RWPE2 (cell line): ENCODE measurements at regions not wholly inside any gene's neighbourhood (a gene's known extent, or its start where the extent isn't known, plus 50 kb on each side); places are given as distances from the start of the nearest gene placed in this dataset.

ENCODE experiments used
- ATAC-seq: fragments of 200-7000 bp; cut with Tn5 transposase; 3 replicates; pipeline ENCODE4 v1.9.1; 2021; ENCODE audit warnings: low read depth
- DNase-seq: peaks from one replicate; pipeline ENCODE4 v3.0.0-alpha.2; 2020; ENCODE audit warnings: low spot score
- H3K27ac ChIP-seq: fragments of 450-650 bp; 2 replicates; pipeline ENCODE4 v1.5.1; 2017; ENCODE audit warnings: mild to moderate bottlenecking; ENCODE audit not compliant: poor library complexity, severe bottlenecking
- H3K27me3 ChIP-seq: fragments of 250-450 bp; sonication (Bioruptor Pico); 2 replicates; pipeline ENCODE4 v1.5.1; 2021; ENCODE audit warnings: mild to moderate bottlenecking, moderate library complexity; ENCODE audit not compliant: insufficient read depth, poor library complexity, severe bottlenecking
- H3K36me3 ChIP-seq: fragments of 250-450 bp; sonication (Bioruptor Pico); 2 replicates; pipeline ENCODE4 v1.5.1; 2020; ENCODE audit warnings: low read depth, mild to moderate bottlenecking, moderate library complexity
- H3K4me1 ChIP-seq: fragments of 250-450 bp; sonication (Bioruptor Pico); 2 replicates; pipeline ENCODE4 v1.5.1; 2021; ENCODE audit warnings: mild to moderate bottlenecking, moderate library complexity; ENCODE audit not compliant: insufficient read depth, poor library complexity, severe bottlenecking
- H3K4me3 ChIP-seq: fragments of 250-450 bp; sonication (Bioruptor Pico); 2 replicates; pipeline ENCODE4 v1.5.1; 2021; ENCODE audit warnings: mild to moderate bottlenecking, moderate library complexity; ENCODE audit not compliant: severe bottlenecking
- H3K9me3 ChIP-seq: fragments of 250-450 bp; sonication (Bioruptor Pico); 2 replicates; pipeline ENCODE4 v1.5.1; 2021; ENCODE audit warnings: mild to moderate bottlenecking, moderate library complexity; ENCODE audit not compliant: severe bottlenecking
- TF ChIP-seq, protein P1 (sequence below): fragments of 450-650 bp; IDR thresholded peaks from one replicate; pipeline ENCODE4 v1.5.1; 2017; ENCODE audit warnings: mild to moderate bottlenecking, moderate library complexity; ENCODE audit not compliant: poor library complexity, severe bottlenecking

DNA sequence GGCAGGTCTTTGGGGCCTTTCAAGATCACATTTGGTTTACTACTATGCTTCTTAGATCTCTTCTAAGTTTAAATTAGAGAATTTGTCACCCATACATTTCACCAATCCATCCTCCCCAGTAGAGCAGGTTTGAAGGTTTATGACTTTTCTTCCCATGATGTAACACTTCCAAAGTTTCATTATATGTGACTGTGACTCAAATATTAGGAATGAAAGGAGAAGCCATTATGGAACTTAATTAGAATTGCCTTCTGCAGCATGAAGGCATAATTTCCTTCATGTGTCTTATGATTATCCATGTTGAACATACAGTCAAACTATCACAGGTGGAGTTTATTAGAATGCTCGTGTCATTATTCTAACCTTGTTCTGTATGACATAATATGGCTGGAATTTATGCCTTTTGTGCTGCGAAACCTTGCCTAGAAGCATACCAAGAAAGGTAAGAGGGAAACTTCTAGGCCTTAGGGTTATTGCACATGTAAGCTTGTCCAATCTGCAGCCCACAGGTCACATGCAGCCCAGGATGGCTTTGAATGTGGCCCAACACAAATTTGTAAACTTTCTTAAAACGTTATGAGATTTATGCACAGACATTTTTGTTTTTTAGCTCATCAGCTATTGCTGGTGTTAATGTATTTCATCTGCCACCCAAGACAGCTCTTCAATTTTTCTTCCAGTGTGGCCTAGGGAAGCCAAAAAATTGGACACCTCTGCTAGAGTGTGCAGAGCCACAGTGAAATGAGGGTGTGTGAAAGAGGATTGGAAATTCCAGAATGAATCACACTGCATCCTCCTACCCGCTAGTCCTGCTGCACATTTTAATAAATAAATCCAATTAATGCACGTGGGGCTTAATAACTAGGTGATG lies 133.6 kb downstream of the TMEM26 start:
- no peaks in the 10 kb centered on the region for H3K9me3 ChIP-seq
- TF ChIP-seq, protein P1, sequence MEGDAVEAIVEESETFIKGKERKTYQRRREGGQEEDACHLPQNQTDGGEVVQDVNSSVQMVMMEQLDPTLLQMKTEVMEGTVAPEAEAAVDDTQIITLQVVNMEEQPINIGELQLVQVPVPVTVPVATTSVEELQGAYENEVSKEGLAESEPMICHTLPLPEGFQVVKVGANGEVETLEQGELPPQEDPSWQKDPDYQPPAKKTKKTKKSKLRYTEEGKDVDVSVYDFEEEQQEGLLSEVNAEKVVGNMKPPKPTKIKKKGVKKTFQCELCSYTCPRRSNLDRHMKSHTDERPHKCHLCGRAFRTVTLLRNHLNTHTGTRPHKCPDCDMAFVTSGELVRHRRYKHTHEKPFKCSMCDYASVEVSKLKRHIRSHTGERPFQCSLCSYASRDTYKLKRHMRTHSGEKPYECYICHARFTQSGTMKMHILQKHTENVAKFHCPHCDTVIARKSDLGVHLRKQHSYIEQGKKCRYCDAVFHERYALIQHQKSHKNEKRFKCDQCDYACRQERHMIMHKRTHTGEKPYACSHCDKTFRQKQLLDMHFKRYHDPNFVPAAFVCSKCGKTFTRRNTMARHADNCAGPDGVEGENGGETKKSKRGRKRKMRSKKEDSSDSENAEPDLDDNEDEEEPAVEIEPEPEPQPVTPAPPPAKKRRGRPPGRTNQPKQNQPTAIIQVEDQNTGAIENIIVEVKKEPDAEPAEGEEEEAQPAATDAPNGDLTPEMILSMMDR: no peak
- H3K27ac ChIP-seq: no peak overlapping the region
- ATAC-seq (no peak), DNase-seq (no peak)
- H3K27me3 ChIP-seq: no peaks in the 10 kb centered on the region
- H3K36me3 ChIP-seq: no peaks in the 10 kb centered on the region
- no peaks in the 10 kb centered on the region for H3K4me1 ChIP-seq
- H3K4me3 ChIP-seq: no peak overlapping the region

DNA sequence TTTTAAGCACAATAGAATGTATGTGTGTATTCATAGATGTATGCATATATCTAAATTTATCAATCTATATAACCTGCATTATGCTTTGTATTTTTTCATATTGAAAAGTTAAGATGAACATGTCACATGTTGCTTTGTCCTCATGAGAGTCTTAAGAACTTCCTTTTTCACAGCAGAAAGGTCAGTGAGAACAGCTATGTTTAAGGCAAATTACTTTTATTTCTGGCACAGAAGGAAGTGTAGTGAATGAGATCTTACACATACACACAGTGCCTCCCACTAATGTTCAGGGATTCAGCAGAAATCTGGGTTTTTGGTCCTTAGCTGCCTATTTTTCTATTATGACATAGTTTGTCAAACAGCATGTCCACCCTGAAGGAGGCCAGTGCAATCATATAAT lies 134.8 kb downstream of the TMEM26 start:
- Histone ChIP-seq H3K9me3 (no peaks in the 10 kb centered on the region), H3K4me3 (no peak overlapping the region), H3K27me3 (no peaks in the 10 kb centered on the region), H3K36me3 (no peaks in the 10 kb centered on the region), H3K4me1 (no peaks in the 10 kb centered on the region), H3K27ac (no peak overlapping the region)
- TF ChIP-seq, protein P1: no peak
- ATAC-seq (no peak), DNase-seq (no peak)

GRCh38 chr10:61317706-61318105 lies 135.5 kb downstream of the TMEM26 start:
- Histone ChIP-seq H3K36me3 (no peaks in the 10 kb centered on the region), H3K27ac (no peak overlapping the region), H3K9me3 (no peaks in the 10 kb centered on the region), H3K27me3 (no peaks in the 10 kb centered on the region), H3K4me1 (no peaks in the 10 kb centered on the region), H3K4me3 (no peak overlapping the region)
- ATAC-seq (no peak), DNase-seq (no peak)
- TF ChIP-seq, protein P1: no peak

- no peaks in the 10 kb centered on the region for H3K9me3 ChIP-seq
- H3K4me1 ChIP-seq: no peaks in the 10 kb centered on the region
- TF ChIP-seq, protein P1: no peak
- H3K27me3 ChIP-seq: no peaks in the 10 kb centered on the region
- H3K27ac ChIP-seq: no peak overlapping the region
- DNase-seq (no peak), ATAC-seq (no peak)
- H3K36me3 ChIP-seq: no peaks in the 10 kb centered on the region
- H3K4me3 ChIP-seq: no peak overlapping the region
Observed at GRCh38 chr10:61316676-61317265, 136.4 kb downstream of the TMEM26 start.

DNA sequence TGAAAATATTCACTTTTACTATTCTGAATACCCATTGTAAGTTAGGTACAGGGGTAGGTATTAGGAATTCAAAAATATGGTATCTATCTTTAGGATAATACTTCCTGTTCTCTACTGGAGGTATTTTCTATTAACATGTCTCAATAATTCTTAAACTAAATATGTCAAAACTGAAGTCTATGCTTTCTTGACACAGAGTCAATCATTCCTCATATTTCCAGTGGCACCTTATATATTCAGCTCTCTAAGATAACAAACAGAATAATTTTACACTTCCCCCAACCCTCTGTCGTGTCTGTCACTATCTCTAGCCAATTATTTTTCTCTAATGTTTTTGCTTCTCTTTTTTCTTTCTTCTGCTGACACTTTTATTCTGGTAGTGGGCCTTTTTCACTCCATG lies 138.9 kb downstream of the TMEM26 start:
- Histone ChIP-seq H3K27me3 (no peaks in the 10 kb centered on the region), H3K4me3 (no peak overlapping the region), H3K4me1 (no peaks in the 10 kb centered on the region), H3K27ac (no peak overlapping the region), H3K36me3 (no peaks in the 10 kb centered on the region), H3K9me3 (no peaks in the 10 kb centered on the region)
- TF ChIP-seq, protein P1: no peak
- DNase-seq (no peak), ATAC-seq (no peak)
